Activated naive CD8-positive, alpha-beta T cell treated with anti-CD3 and anti-CD28 coated beads, Interleukin-2, amount 10 ng/mL, durations not matched to agents 7 days and 5 days (primary cell): ENCODE measurements at regions not wholly inside any gene's neighbourhood (a gene's known extent, or its start where the extent isn't known, plus 50 kb on each side); places are given as distances from the start of the nearest gene placed in this dataset.
A peak's percentile ranks its signal among the peaks of the same experiment; 100 is the strongest.
"Not testable (repeated sequence)": the region's sequence is repeated elsewhere in the genome, so short reads cannot be mapped to it uniquely, and the experiment has no call there.

Experiments used
- ATAC-seq: fragments of 150-1000 bp; cut with Tn5 transposase; one replicate; pipeline ENCODE4 v1.10.0; 2021; ENCODE audit warnings: low read depth, moderate library complexity
- POLR2A ChIA-PET: fragments of 350-600 bp; sonication (Branson Sonifier 250); formaldehyde crosslinking; loops from one replicate; lab custom pipeline; 2021; ENCODE audit warnings: antibody characterized with exemption; lab: Charles Lee
- DNase-seq: peaks from one replicate; pipeline ENCODE4 v3.0.0; 2021
- H3K27ac Mint-ChIP-seq: one replicate; pipeline ENCODE4 v1.8.0; 2022; ENCODE audit warnings: mild to moderate bottlenecking, mixed read lengths
- H3K27me3 Mint-ChIP-seq: one replicate; pipeline ENCODE4 v1.8.0; 2022; ENCODE audit warnings: mild to moderate bottlenecking, moderate library complexity, mixed read lengths
- H3K36me3 Mint-ChIP-seq: one replicate; pipeline ENCODE4 v1.8.0; 2021; ENCODE audit warnings: mild to moderate bottlenecking, mixed read lengths
- H3K4me1 Mint-ChIP-seq: one replicate; pipeline ENCODE4 v1.8.0; 2021; ENCODE audit warnings: mixed read lengths
- H3K4me3 Mint-ChIP-seq: one replicate; pipeline ENCODE4 v1.8.0; 2022; ENCODE audit warnings: mild to moderate bottlenecking, moderate library complexity, mixed read lengths
- H3K9me3 Mint-ChIP-seq: one replicate; pipeline ENCODE4 v1.8.0; 2021; ENCODE audit warnings: mixed read lengths

- POLR2A ChIA-PET, result no interaction called here
- no peaks in the 10 kb centered on the region for H3K27me3 Mint-ChIP-seq
- H3K36me3 Mint-ChIP-seq, result no peaks in the 10 kb centered on the region
- no peaks in the 10 kb centered on the region for H3K4me1 Mint-ChIP-seq
- peaks cover 2% of the 10 kb centered on the region for H3K9me3 Mint-ChIP-seq
- no peak overlapping the region for H3K27ac Mint-ChIP-seq
- no peak for DNase-seq
- no peak for ATAC-seq
- no peak overlapping the region for H3K4me3 Mint-ChIP-seq
These were observed 264.7 kb upstream of the TMEFF2 start for GRCh38 chr2:192459422-192459821.

GRCh38 chr2:192448881-192449280, 254.1 kb upstream of the TMEFF2 start:
- ATAC-seq (no peak), DNase-seq (no peak)
- POLR2A ChIA-PET, result no interaction called here
- Mint-ChIP-seq H3K4me1 (no peaks in the 10 kb centered on the region), H3K27me3 (no peaks in the 10 kb centered on the region), H3K36me3 (no peaks in the 10 kb centered on the region), H3K9me3 (no peaks in the 10 kb centered on the region), H3K27ac (no peak overlapping the region), H3K4me3 (no peak overlapping the region)

GRCh38 chr2:192444286-192444838, 249.6 kb upstream of the TMEFF2 start:
- Mint-ChIP-seq H3K27me3 (no peaks in the 10 kb centered on the region), H3K4me3 (no peak overlapping the region), H3K27ac (no peak overlapping the region), H3K9me3 (no peaks in the 10 kb centered on the region), H3K36me3 (no peaks in the 10 kb centered on the region), H3K4me1 (no peaks in the 10 kb centered on the region)
- POLR2A ChIA-PET, result no interaction called here
- DNase-seq, result no peak
- no peak for ATAC-seq

GRCh38 chr2:192443831-192444230, 249.1 kb upstream of the TMEFF2 start:
- ATAC-seq (no peak), DNase-seq (no peak)
- Mint-ChIP-seq H3K36me3 (no peaks in the 10 kb centered on the region), H3K4me1 (no peaks in the 10 kb centered on the region), H3K9me3 (no peaks in the 10 kb centered on the region), H3K4me3 (no peak overlapping the region), H3K27me3 (no peaks in the 10 kb centered on the region), H3K27ac (no peak overlapping the region)
- POLR2A ChIA-PET, result no interaction called here

GRCh38 chr2:192438239-192438638, 243.5 kb upstream of the TMEFF2 start:
- no peaks in the 10 kb centered on the region for H3K9me3 Mint-ChIP-seq
- H3K4me3 Mint-ChIP-seq, result no peak overlapping the region
- no peak overlapping the region for H3K27ac Mint-ChIP-seq
- H3K27me3 Mint-ChIP-seq, result no peaks in the 10 kb centered on the region
- no peaks in the 10 kb centered on the region for H3K4me1 Mint-ChIP-seq
- H3K36me3 Mint-ChIP-seq, result no peaks in the 10 kb centered on the region
- ATAC-seq (no peak), DNase-seq (no peak)
- POLR2A ChIA-PET, result no interaction called here

GRCh38 chr2:192437653-192438052, 242.9 kb upstream of the TMEFF2 start:
- Mint-ChIP-seq H3K9me3 (no peaks in the 10 kb centered on the region), H3K4me3 (no peak overlapping the region), H3K36me3 (no peaks in the 10 kb centered on the region), H3K27me3 (no peaks in the 10 kb centered on the region), H3K4me1 (no peaks in the 10 kb centered on the region), H3K27ac (peak overlapping the region; percentile 10)
- POLR2A ChIA-PET, result no interaction called here
- no peak for ATAC-seq
- no peak for DNase-seq

GRCh38 chr2:192424243-192424642, 229.5 kb upstream of the TMEFF2 start:
- H3K27me3 Mint-ChIP-seq, result no peaks in the 10 kb centered on the region
- H3K36me3 Mint-ChIP-seq, result no peaks in the 10 kb centered on the region
- no peaks in the 10 kb centered on the region for H3K9me3 Mint-ChIP-seq
- no peaks in the 10 kb centered on the region for H3K4me1 Mint-ChIP-seq
- no peak for ATAC-seq
- no peak for DNase-seq
- POLR2A ChIA-PET, result no interaction called here
- no peak overlapping the region for H3K4me3 Mint-ChIP-seq
- H3K27ac Mint-ChIP-seq, result no peak overlapping the region

GRCh38 chr2:192419786-192420185, 225.1 kb upstream of the TMEFF2 start:
- Mint-ChIP-seq H3K9me3 (no peaks in the 10 kb centered on the region), H3K27me3 (no peaks in the 10 kb centered on the region), H3K36me3 (no peaks in the 10 kb centered on the region), H3K4me1 (no peaks in the 10 kb centered on the region), H3K4me3 (no peak overlapping the region), H3K27ac (no peak overlapping the region)
- DNase-seq (no peak), ATAC-seq (no peak)
- POLR2A ChIA-PET, result no interaction called here

- no peak overlapping the region for H3K27ac Mint-ChIP-seq
- no peaks in the 10 kb centered on the region for H3K27me3 Mint-ChIP-seq
- DNase-seq, result no peak
- no peaks in the 10 kb centered on the region for H3K36me3 Mint-ChIP-seq
- no peak for ATAC-seq
- H3K9me3 Mint-ChIP-seq, result no peaks in the 10 kb centered on the region
- POLR2A ChIA-PET, result no interaction called here
- H3K4me3 Mint-ChIP-seq, result no peak overlapping the region
- no peaks in the 10 kb centered on the region for H3K4me1 Mint-ChIP-seq
These were observed 221.3 kb upstream of the TMEFF2 start for GRCh38 chr2:192416060-192416459.

GRCh38 chr2:192414794-192415193, 220.1 kb upstream of the TMEFF2 start:
- DNase-seq (no peak), ATAC-seq (no peak)
- POLR2A ChIA-PET, result no interaction called here
- Mint-ChIP-seq H3K9me3 (no peaks in the 10 kb centered on the region), H3K36me3 (no peaks in the 10 kb centered on the region), H3K27ac (no peak overlapping the region), H3K4me1 (no peaks in the 10 kb centered on the region), H3K4me3 (no peak overlapping the region), H3K27me3 (no peaks in the 10 kb centered on the region)

GRCh38 chr2:192413812-192414681, 219.3 kb upstream of the TMEFF2 start:
- no peak for DNase-seq
- Mint-ChIP-seq H3K27me3 (no peaks in the 10 kb centered on the region), H3K4me1 (no peaks in the 10 kb centered on the region), H3K27ac (no peak overlapping the region), H3K4me3 (no peak overlapping the region), H3K9me3 (no peaks in the 10 kb centered on the region), H3K36me3 (no peaks in the 10 kb centered on the region)
- ATAC-seq, result no peak
- POLR2A ChIA-PET, result no interaction called here

GRCh38 chr2:192412866-192413265, 218.1 kb upstream of the TMEFF2 start:
- POLR2A ChIA-PET, DNase-seq, H3K4me1 Mint-ChIP-seq, H3K36me3 Mint-ChIP-seq, H3K27me3 Mint-ChIP-seq, ATAC-seq, H3K9me3 Mint-ChIP-seq, H3K4me3 Mint-ChIP-seq, H3K27ac Mint-ChIP-seq: not testable (repeated sequence)

- Mint-ChIP-seq H3K9me3 (no peaks in the 10 kb centered on the region), H3K36me3 (no peaks in the 10 kb centered on the region), H3K27ac (no peak overlapping the region), H3K4me3 (no peak overlapping the region), H3K27me3 (no peaks in the 10 kb centered on the region), H3K4me1 (peaks cover 1% of the 10 kb centered on the region)
- POLR2A ChIA-PET, result no interaction called here
- DNase-seq, result no peak
- no peak for ATAC-seq
These were observed 217.7 kb upstream of the TMEFF2 start for GRCh38 chr2:192412394-192412793.

- peaks cover 1% of the 10 kb centered on the region for H3K4me1 Mint-ChIP-seq
These were observed 217.0 kb upstream of the TMEFF2 start for GRCh38 chr2:192411755-192412154.

More at GRCh38 chr2:192411755-192412154, 217.0 kb upstream of the TMEFF2 start:
- POLR2A ChIA-PET, result no interaction called here
- Mint-ChIP-seq H3K27ac (no peak overlapping the region), H3K27me3 (no peaks in the 10 kb centered on the region), H3K36me3 (no peaks in the 10 kb centered on the region), H3K9me3 (no peaks in the 10 kb centered on the region), H3K4me3 (no peak overlapping the region)
- ATAC-seq, result no peak
- no peak for DNase-seq
